HEK293 (cell line): ENCODE measurements at regions not wholly inside any gene's neighbourhood (a gene's known extent, or its start where the extent isn't known, plus 50 kb on each side); places are given as distances from the start of the nearest gene placed in this dataset.

Experiments
- CTCF ChIA-PET: fragments of 350-600 bp; formaldehyde crosslinking; extraction: SDS; loops from one replicate; lab custom pipeline; 2021; ENCODE audit warnings: antibody characterized with exemption; lab: Yijun Ruan, JAX
- POLR2A ChIA-PET: fragments of 300-600 bp; formaldehyde crosslinking; extraction: SDS; loops from one replicate; lab custom pipeline; 2020; ENCODE audit warnings: antibody characterized with exemption, inconsistent platforms; lab: Yijun Ruan, JAX
- H3K27ac ChIP-seq: fragments of 200-500 bp; sonication (Bioruptor generic); 2 replicates; pipeline ENCODE4 v1.5.1; 2014; ENCODE audit warnings: low read depth, low read length, control low read depth, inconsistent platforms; ENCODE audit errors: extremely low read depth
- H3K36me3 ChIP-seq, 2 experiments: fragments of 200-500 bp in 1 of 2; sonication (Bioruptor generic) in 1 of 2; 1 replicate in 1 of 2; 2 replicates in 1 of 2; pipeline ENCODE4 v1.5.1; 2014 to 2017; ENCODE audit warnings: inconsistent platforms in 2 of 2, low read length in 2 of 2; ENCODE audit not compliant: control insufficient read depth in 2 of 2, insufficient read depth in 1 of 2
- H3K4me1 ChIP-seq: fragments of 200-500 bp; sonication (Bioruptor generic); 2 replicates; pipeline ENCODE4 v1.5.1; 2014; ENCODE audit warnings: mild to moderate bottlenecking, low read length, inconsistent platforms; ENCODE audit not compliant: control insufficient read depth, insufficient read depth
- H3K4me3 ChIP-seq: 2 replicates; pipeline ENCODE4 v1.5.1; 2011; ENCODE audit warnings: low read depth, mild to moderate bottlenecking, control low read depth, low read length, moderate library complexity
- H3K9me3 ChIP-seq: fragments of 200-500 bp; sonication (Bioruptor generic); 2 replicates; pipeline ENCODE4 v1.5.1; 2014; ENCODE audit warnings: low read depth, low read length, inconsistent platforms; ENCODE audit not compliant: control insufficient read depth, insufficient read depth
- KLF8 ChIP-seq: fragments of 450-650 bp; formaldehyde crosslinking; IDR thresholded peaks from 2 replicates; pipeline ENCODE4 v1.5.1; 2016; ENCODE audit warnings: missing biosample characterization, missing genetic modification characterization
- PRDM1 ChIP-seq: fragments of 450-650 bp; formaldehyde crosslinking; IDR thresholded peaks from 2 replicates; pipeline ENCODE4; 2016; ENCODE audit warnings: missing biosample characterization, missing genetic modification characterization
- PRDM10 ChIP-seq: fragments of 450-650 bp; formaldehyde crosslinking; IDR thresholded peaks from 2 replicates; pipeline ENCODE4 v1.5.1; 2016; ENCODE audit warnings: missing biosample characterization, missing genetic modification characterization
- SP3 ChIP-seq: fragments of 450-650 bp; formaldehyde crosslinking; IDR thresholded peaks from 2 replicates; pipeline ENCODE4 v1.5.1; 2016; ENCODE audit warnings: missing biosample characterization, missing genetic modification characterization
- ZBTB17 ChIP-seq: fragments of 450-650 bp; formaldehyde crosslinking; IDR thresholded peaks from 2 replicates; pipeline ENCODE4 v1.5.1; 2016; ENCODE audit warnings: missing biosample characterization, missing genetic modification characterization
- ZNF174 ChIP-seq: fragments of 450-650 bp; formaldehyde crosslinking; IDR thresholded peaks from 2 replicates; pipeline ENCODE4 v1.5.0; 2017; ENCODE audit warnings: missing biosample characterization, mild to moderate bottlenecking, missing genetic modification characterization
- ZNF175 ChIP-seq: fragments of 450-650 bp; formaldehyde crosslinking; IDR thresholded peaks from 2 replicates; pipeline ENCODE4 v1.5.1; 2016; ENCODE audit warnings: missing biosample characterization, missing genetic modification characterization
- ZNF221 ChIP-seq: fragments of 450-650 bp; formaldehyde crosslinking; IDR thresholded peaks from 2 replicates; pipeline ENCODE4 v1.5.1; 2017; ENCODE audit warnings: missing biosample characterization, missing genetic modification characterization, borderline replicate concordance
- ZNF404 ChIP-seq: fragments of 450-650 bp; formaldehyde crosslinking; IDR thresholded peaks from 2 replicates; pipeline ENCODE4 v1.5.1; 2017; ENCODE audit warnings: missing biosample characterization, missing genetic modification characterization
- ZNF488 ChIP-seq: fragments of 450-650 bp; formaldehyde crosslinking; IDR thresholded peaks from 2 replicates; pipeline ENCODE4 v1.5.1; 2016; ENCODE audit warnings: missing biosample characterization, missing genetic modification characterization
- ZNF530 ChIP-seq: fragments of 450-650 bp; formaldehyde crosslinking; IDR thresholded peaks from 2 replicates; pipeline ENCODE4 v1.5.1; 2016; ENCODE audit warnings: low read depth, missing biosample characterization, missing genetic modification characterization
- ZNF561 ChIP-seq: fragments of 450-650 bp; IDR thresholded peaks from 2 replicates; pipeline ENCODE4 v1.5.1; 2018; ENCODE audit warnings: missing biosample characterization, missing genetic modification characterization, borderline replicate concordance
- ZNF600 ChIP-seq: fragments of 450-650 bp; formaldehyde crosslinking; IDR thresholded peaks from 2 replicates; pipeline ENCODE4 v1.5.1; 2016; ENCODE audit warnings: missing biosample characterization, missing genetic modification characterization
- ZNF639 ChIP-seq: fragments of 450-650 bp; formaldehyde crosslinking; IDR thresholded peaks from 2 replicates; pipeline ENCODE4 v1.5.1; 2016; ENCODE audit warnings: missing biosample characterization, missing genetic modification characterization
- ZNF768 ChIP-seq: fragments of 450-650 bp; formaldehyde crosslinking; IDR thresholded peaks from 2 replicates; pipeline ENCODE4 v1.5.1; 2018; ENCODE audit warnings: missing biosample characterization, mild to moderate bottlenecking, missing genetic modification characterization
- ZNF776 ChIP-seq: fragments of 450-650 bp; formaldehyde crosslinking; IDR thresholded peaks from 2 replicates; pipeline ENCODE4 v1.5.0; 2017; ENCODE audit warnings: missing biosample characterization, missing genetic modification characterization, borderline replicate concordance
- ZNF792 ChIP-seq: fragments of 450-650 bp; formaldehyde crosslinking; IDR thresholded peaks from 2 replicates; pipeline ENCODE4 v1.5.1; 2016; ENCODE audit warnings: missing biosample characterization, missing genetic modification characterization
- ZNF830 ChIP-seq: fragments of 450-650 bp; IDR thresholded peaks from 2 replicates; pipeline ENCODE4 v1.5.0; 2018; ENCODE audit warnings: missing biosample characterization, missing genetic modification characterization, low read depth, mild to moderate bottlenecking, moderate library complexity
- ZNF843 ChIP-seq: fragments of 450-650 bp; formaldehyde crosslinking; IDR thresholded peaks from 2 replicates; pipeline ENCODE4 v1.5.1; 2016; ENCODE audit warnings: missing biosample characterization, missing genetic modification characterization

- TF ChIP-seq ZNF600 (tag by site-specific recombination) (no peak), KLF8 (tag by site-specific recombination) (no peak), PRDM1 (tag by site-specific recombination) (no peak), ZNF530 (tag by site-specific recombination) (no peak), ZNF175 (tag by site-specific recombination) (no peak), ZNF404 (tag by site-specific recombination) (no peak), ZNF768 (tag by site-specific recombination) (no peak)
- Histone ChIP-seq H3K4me1 (no peaks in the 10 kb centered on the region), H3K27ac (no peak overlapping the region), H3K36me3 (no peaks in the 10 kb centered on the region), H3K4me3 (no peak overlapping the region), H3K9me3 (no peaks in the 10 kb centered on the region)
- ChIA-PET POLR2A (no interaction called here), CTCF (interaction anchor here (0.6 to 2.1 kb wide), 6 partner anchors 9 to 544 kb away, joined by 3 to 12 read pairs (median 4); no protein-coding TSS in a partner anchor)
Observed at GRCh38 chr10:31081937-31082840, 50.5 kb upstream of the ZNF438 start.

GRCh38 chr10:31083765-31084184, 52.1 kb upstream of the ZNF438 start:
- no peaks in the 10 kb centered on the region for H3K36me3 ChIP-seq
- no peaks in the 10 kb centered on the region for H3K4me1 ChIP-seq
- H3K9me3 ChIP-seq = no peaks in the 10 kb centered on the region
- peak; percentile 43; the same call in 1 of the 2 replicates for TF ChIP-seq ZNF776 (tag by site-specific recombination)
- no peak for TF ChIP-seq PRDM10 (tag by site-specific recombination)
- TF ChIP-seq SP3 = peak; percentile 23; the same call in 1 of the 2 replicates
- no peak for TF ChIP-seq ZNF843 (tag by site-specific recombination)
- TF ChIP-seq ZNF561 (tag by site-specific recombination) = peak; percentile 86; the same call in 1 of the 2 replicates
- H3K4me3 ChIP-seq = no peak overlapping the region
- ChIA-PET POLR2A (no interaction called here), CTCF (interaction anchor here (0.6 to 2.1 kb wide), 8 partner anchors 11 to 320 kb away, joined by 3 to 12 read pairs (median 4); partner anchors contain the start of gene ZNF438)
- no peak overlapping the region for H3K27ac ChIP-seq

GRCh38 chr10:31087011-31087410, 55.3 kb upstream of the ZNF438 start:
- H3K4me1 ChIP-seq = no peaks in the 10 kb centered on the region
- ChIA-PET POLR2A (no interaction called here), CTCF (interaction anchor here (0.5 kb wide), 1 partner anchor 1126 kb away, joined by 3 read pairs; no protein-coding TSS in a partner anchor)
- H3K4me3 ChIP-seq = no peak overlapping the region
- no peaks in the 10 kb centered on the region for H3K9me3 ChIP-seq
- H3K27ac ChIP-seq = no peak overlapping the region
- no peaks in the 10 kb centered on the region for H3K36me3 ChIP-seq
- TF ChIP-seq ZNF639 (no peak), ZBTB17 (tag by site-specific recombination) (no peak), ZNF221 (tag by site-specific recombination) (no peak), ZNF488 (tag by site-specific recombination) (no peak), ZNF174 (tag by site-specific recombination) (no peak), ZNF792 (tag by site-specific recombination) (no peak), ZNF830 (no peak)
